Fibroblast of gingiva (primary cell): ENCODE measurements at regions not wholly inside any gene's neighbourhood (a gene's known extent, or its start where the extent isn't known, plus 50 kb on each side); places are given as distances from the start of the nearest gene placed in this dataset.
"Not testable (repeated sequence)": the region's sequence is repeated elsewhere in the genome, so short reads cannot be mapped to it uniquely, and the experiment has no call there.

ENCODE experiments used
- DNase-seq: peaks from one replicate; pipeline ENCODE4 v3.0.0-alpha.2; 2011; ENCODE audit warnings: low read depth

DNA sequence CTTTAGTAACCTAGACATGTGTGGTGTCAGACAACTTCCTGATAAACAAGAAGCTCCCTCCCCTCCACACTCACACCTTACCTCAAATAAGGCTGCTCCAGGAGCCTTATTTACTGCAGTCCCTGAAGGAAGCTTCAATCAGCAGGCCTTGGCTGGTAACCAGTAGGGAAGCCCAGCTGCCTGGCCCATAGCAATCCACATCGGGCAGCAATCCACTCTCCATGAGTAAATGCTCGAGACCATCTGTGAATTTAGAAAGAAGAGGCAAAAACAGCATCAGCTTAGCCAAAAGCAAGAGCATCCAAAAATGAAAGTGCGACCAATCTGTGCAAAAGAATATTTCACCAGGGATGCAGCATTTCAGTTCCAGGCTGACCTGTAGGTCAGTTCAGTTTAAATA is 213.3 kb upstream of the TUSC1 start:
- DNase-seq: no peak

DNA sequence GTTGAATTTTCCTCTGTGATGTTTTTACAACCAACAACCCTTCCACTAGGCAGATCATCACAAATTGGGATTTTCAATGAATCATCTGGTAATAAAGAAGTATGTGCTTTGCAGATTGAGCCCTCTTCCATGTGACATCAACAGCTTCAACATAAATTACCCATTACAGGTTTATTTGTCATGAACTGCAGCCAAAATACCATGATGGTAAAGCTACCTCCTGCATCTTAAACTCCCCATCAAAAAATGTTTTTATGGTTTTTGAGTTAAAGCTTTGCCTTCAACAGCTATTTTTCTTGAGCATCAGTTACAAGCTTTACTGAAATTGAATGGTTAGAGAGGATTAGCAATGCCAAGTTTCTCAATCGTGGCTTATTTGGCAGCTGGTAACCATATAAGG is 211.4 kb upstream of the TUSC1 start:
- DNase-seq: no peak

DNA sequence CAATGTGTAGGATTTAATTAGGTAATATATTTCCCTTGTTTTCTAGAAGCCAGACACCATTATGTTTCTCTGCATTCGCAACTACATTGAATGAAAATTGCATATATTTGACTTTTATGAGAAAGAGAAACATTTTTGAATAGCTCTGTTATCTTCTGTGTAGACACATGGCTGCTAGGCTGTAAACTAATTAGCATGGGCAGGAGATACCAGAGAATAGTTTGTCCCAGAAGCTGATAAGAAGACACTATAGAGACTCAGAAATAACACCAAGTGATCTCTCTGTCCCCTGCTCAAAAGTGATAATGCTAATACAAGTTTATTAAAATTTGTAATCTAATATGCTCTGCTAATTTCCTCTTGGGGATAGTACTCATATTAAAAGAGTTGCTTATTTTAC is 198.0 kb upstream of the TUSC1 start:
- DNase-seq: no peak

DNA sequence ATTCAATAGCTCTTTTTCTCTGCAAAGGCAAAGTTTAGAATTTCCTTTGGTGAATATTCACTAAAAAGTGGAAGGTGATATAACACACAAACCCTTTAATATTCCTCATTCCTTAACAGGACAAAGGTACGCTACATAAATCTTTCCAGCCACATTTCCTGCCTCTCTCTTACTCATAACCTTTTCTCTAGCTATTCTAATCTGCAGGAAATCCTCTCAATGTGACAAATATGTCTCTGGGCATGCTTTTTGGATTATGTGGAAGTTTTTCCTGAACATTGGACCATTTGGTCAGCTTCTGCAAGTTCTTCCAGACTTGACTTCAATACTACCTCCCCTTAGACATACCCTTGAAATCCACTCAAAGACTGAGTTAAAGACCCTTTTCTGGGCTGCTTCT is 186.3 kb upstream of the TUSC1 start:
- DNase-seq: no peak

DNA sequence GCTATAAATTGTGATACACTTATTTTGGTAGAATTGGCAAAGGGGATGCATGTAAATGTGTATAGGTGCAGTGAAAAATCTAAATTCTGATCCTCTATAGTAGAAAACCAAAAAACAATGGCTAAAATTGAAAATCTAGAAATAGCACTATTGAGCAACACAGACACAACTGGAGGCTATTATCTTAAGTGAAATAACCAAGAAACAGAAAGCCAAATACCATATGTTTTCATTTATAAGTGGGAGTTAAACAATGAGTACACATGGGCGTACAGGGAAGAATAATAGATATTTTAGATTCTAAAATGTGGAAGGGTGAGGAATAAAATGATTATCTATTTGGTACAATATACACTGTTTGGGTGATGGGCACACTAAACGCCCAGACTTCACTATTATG is 183.2 kb upstream of the TUSC1 start:
- DNase-seq: no peak

DNA sequence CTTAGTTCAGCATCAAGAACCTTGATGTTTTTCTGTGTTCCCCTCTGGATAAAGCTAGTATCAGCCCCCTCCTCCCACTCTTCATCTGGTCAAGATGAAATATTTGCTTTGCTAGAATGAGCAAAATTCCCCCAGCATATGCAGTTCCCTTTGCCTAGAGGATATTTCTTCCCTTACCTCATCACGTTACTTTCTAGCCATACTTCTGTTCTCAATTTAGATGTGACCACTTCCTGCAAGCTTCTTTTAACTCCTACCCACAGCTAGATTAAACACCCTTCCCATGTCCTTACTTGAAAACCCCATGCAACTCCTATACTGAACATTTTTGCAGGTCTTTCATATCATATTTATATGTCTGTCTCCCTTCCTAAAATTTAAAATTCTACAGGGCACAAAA is 178.9 kb upstream of the TUSC1 start:
- DNase-seq: no peak

DNA sequence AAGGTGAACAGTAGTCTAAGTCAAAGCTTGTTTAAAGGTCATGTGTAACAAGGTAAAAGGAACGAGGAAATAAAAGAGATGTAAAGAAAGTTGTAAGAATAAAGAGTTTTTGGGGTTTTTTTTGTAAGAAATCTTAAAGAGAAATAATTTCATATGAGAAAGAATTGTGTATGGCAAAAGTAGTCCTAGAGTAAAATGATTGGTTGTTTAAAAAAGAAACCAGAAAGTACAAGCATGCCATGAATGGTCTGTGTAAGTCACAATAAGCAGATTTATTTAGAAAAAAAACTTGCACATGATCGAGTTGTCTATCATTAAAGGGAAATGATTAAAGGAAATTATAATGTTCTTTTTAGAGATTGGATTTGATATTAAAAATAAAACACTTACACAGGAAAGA is 172.6 kb upstream of the TUSC1 start:
- DNase-seq: no peak

DNA sequence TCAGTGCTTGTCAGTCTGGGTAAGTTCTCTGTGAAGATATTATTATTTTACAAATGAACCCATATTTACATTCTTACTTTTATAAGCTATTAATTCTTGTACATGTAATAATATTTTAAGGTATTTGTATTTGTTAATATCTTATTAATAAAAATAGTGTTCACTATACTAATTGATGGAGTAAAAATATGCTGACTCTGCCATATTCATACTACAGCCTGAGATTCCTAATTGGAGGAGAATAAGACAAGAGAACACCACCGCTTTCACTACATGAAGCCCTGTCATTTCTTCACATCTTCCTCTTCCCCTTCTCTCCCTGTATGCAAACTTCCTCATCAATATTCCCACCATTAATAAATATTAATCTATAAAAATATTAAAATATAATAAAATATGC is 167.6 kb upstream of the TUSC1 start:
- no peak for DNase-seq

DNA sequence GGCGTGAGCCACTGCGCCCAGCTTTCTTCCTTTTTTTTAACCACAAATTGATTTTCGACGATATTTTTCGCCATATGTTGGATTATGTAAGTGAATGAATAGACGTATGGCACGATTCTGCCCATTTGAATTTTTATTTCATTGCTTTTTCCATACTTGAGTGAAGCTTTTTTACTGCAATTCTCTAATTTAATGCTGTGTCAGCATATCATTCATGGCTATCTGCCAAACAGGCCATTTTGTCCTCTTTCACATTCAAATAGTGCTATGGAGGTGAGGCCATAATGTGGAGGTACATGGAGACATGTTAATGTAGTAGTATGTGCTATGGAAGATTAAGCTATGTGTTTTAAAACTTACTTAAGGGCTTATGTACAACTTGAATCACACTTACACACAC is 152.1 kb upstream of the TUSC1 start:
- no peak for DNase-seq

DNA sequence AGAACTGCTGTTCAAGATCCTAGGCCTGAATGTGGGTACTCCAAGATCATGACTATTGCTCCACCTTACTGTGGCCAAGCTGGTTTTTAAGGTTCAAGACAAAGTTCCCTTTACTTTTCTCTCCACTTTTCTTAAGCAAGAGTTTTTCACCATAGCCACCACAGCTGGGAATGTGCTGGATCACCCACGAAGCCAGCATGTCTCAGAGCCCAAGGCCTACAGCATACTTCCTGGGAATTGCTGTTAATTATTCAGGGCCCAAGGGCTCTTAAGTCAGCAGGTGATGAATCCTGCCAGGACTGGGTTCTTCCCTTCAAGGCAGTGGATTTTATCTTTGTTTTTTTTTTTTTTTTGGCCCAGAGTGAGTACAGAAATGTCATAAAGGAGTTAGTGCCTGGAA is 149.4 kb upstream of the TUSC1 start:
- DNase-seq: no peak

DNA sequence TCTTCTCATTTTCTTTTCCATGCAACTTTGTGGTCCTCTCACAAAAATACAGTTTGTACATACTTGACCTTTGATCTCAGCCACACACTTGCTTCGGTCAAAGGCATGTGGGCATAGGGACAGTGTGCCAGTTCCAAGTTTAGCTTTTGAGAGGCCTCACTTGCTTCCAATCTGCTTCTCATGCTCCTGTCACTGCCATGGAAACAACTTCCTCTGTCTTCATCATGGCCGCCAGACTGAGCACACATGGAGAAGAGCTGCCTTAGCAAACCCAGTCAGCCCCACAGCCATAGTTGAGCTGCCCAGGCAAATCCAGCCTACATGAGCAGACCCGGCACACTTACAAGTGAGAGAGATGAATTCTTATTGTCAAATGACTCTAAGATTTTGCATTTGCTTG is 138.2 kb upstream of the TUSC1 start:
- no peak for DNase-seq

DNA sequence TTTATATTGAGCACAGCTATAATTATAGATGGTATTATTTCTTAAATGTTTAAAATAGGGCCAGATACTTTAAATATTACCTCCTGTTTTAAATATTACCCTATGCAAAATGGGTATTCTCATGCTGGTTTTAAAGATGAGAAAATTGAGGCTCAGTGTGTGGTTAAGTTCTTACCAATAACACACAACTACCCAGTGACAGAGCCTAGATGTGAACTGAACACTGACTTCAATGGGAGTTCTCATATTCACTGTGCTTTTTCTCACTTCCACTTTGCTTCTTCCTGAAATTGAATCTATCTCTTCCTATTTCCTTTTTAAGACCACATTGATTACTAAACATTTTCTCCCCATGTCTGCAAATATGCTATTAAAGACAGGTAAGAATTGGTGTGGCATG is 135.8 kb upstream of the TUSC1 start:
- DNase-seq: no peak

DNA sequence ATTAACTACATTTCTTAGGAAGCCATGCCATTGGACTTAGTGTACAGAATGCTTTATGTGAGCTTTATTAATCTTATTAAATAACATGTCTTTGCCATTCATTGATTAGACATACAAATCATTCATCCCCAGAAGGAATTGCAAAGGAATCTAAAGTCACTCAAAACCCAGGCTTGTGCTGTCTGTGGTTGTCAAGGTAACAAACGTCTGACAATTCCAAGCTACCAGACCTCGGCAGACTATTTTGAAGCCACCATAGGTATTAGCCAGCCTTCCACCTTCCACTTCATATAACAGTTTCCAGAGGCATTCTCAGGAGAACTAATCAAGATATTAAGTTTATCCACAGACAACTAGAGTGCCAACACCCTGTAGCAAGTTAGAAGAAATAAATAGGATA is 135.2 kb upstream of the TUSC1 start:
- DNase-seq: no peak

DNA sequence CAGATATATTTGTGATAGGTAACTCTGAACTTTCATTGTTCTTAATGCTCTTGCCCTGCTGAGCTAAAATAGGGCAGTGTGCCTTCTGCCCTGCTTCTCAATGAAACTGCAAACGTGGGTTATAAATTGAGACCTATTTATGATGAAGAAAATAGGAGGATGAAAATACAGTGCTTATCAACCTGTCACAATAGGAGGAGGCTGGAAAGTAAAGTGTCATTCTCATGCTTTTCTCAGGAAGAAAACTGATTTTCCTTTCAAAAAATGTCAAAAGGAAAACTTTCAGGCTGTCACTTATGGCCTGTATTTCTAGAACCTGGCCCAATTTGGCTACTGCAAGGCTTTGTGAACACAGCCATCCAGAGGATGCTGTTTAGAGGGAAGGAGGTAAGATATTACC is 130.3 kb upstream of the TUSC1 start:
- no peak for DNase-seq

DNA sequence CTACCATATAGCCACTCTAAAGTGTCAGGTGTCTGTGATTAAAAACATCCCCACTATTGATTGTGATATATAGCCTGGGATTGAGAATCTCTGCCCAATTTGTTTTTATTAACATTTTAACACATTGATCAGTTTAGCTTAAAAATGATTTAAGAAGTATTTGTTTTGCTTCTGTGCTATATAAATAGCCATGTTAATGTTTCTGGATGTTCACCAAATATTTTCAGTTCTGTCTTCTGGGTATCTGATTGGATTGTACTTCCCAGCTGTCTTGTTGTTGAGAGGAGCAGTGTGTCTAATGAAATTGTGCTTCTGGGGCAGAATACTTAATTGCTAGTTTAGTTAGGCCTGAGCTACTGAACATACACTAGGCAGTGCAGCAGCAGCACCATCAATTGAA is 126.6 kb upstream of the TUSC1 start:
- no peak for DNase-seq

DNA sequence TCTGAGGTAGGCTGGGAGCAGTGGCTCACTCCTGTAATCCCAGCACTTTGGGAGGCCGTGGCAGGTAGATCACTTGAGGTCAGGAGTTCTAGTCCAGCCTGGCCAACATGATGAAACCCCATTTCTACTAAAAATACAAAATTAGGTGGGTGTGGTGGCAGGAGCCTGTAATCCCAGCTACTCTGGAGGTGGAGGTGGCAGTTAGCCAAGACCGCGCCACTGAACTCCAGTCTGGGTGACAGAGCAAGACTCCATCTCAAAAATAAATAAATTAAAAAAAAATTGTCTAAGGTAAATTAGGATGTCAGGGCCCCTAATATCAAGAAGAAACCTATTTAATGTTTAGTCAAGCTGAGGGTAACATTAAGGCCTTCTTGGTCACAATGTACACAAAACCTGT is 123.7 kb upstream of the TUSC1 start:
- not testable (repeated sequence) for DNase-seq

DNA sequence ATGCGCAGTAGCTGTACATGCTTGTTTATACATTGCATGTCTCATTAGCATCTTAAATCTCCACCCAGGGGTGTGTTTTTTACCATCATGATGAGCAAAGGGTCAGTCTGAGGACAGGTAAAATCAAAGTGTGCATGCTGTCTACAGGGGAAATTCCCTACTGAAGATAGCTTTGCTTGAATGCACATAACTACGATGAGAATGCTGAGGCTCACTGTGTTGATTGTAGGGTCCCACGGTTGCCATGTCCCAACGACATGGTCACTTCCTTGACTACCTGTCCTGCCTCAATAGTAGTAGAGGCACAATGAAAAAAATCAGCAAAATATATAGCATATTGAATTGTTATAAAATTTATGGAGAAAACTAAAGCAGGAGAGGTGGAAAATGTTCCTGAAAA is 95.6 kb upstream of the TUSC1 start:
- DNase-seq: no peak

DNA sequence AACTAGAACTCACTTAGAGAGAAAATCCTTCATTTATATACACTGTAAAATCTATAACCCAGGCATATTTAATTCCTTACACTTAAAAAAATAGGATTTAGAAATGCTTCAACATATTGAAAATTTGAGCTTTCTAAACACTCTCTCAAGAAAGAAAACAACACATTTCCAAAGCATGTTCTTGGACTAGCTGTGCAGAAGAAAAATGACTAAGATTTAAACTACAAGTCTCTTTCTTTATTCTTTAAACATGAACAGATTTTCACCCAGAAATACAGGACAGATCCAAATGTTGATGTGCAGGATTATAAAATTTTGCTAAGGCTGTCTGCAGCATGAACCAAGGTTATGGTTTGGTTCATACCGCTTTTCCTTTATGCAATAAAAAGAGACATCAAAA is 77.7 kb upstream of the TUSC1 start:
- DNase-seq: no peak

DNA sequence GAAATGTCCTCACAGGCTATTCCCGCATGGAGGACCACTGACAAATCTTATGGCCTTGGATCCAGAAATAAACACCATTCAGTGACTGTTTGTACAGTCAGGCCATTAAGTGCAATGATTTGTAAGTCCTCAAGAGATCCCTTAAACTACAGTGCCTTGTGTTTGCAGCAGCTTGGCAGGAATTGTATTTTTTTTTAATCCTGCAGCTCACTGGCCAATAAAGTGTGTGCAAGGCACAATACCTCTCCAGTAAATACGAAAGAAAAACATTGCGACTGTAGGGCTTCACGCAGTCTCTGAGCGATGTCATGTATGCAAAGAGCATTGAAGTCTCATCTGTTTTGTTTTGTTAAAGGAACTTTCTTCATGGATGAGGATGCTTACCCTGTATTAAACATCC is 74.2 kb upstream of the TUSC1 start:
- no peak for DNase-seq

DNA sequence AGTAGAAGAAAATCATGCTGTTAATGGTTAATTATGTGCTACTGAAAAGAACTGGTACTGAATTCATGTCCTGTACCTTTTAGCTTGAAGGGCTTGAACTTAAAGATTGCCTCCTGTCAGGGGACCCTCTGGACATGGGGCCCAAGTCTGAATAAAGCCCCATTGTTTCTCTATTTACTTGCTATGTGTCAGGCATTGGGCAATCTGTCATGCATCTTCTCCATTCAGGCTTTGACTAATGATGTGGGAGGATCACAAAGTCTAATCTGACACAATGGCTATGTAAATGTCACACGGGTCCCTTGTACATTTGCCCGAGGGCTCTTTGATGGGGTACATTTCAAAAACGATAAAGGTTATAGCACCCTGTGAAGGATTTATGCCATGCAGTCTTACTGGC is 64.0 kb upstream of the TUSC1 start:
- DNase-seq: no peak

DNA sequence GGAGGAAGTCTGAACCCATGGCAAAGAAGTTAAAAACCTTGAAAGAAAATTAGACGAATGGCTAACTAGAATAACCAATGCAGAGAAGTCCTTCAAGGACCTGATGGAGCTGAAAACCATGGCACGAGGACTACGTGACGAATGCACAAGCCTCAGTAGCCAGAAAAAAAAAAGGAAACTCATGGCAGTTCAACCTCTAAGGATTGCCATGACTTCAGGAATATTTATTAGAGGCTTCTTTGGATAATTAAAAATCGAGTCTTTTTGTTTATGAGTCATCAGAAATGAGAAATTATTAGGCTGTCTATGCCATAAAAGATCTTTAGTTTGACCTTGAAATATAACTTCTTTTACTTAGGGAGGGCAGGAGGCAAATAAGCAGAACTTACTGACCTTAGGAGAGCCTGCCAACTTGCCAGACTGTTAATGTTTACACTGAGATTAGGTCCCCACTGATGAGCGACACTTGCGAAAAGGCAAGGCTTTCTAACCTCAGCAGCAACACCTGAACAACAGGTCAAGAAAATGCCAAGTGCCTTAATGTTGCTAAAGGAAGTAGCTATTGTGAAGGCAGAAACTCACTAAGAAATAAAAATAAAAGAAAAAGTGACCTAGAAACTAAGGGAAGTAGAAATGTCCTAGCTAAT is 55.2 kb upstream of the TUSC1 start:
- DNase-seq: no peak

DNA sequence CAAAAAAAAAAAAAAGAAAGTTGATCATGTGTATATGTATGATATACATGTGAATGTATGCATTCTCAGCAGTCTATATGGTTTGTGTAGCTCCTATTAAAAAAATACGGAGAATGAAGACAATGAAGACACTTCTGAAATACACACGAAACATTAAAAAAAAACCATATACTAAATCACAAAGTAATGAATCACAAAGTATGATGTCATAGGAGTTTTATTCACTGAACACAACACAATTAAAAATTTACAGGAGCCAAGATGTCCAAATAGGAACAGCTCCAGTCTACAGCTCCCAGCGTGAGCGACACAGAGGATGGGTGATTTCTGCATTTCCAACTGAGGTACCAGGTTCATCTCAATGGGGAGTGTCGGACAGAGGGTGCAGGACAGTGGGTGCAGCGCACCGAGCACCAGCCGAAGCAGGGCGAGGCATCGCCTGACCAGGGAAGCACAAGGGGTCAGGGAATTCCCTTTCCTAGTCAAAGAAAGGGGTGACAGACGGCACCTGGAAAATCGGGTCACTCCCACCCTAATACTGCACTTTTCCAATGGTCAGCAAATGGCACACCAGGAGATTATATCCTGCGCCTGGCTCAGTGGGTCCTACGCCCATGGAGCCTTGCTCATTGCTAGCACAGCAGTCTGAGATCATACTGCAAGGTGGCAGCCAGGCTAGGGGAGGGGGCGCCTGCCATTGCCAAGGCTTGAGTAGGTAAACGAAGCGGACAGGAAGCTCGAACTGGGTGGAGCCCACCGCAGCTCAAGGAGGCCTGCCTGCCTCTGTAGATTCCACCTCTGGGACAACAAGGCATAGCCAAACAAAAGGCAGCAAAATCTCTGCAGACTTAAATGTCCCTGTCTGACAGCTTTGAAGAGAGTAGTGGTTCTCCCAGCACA is 53.9 kb upstream of the TUSC1 start:
- DNase-seq: not testable (repeated sequence)
